ENCODE measurements at regions not wholly inside any gene's neighbourhood (a gene's known extent, or its start where the extent isn't known, plus 50 kb on each side); places are given as distances from the start of the nearest gene placed in this dataset.
"Not testable (repeated sequence)": the region's sequence is repeated elsewhere in the genome, so short reads cannot be mapped to it uniquely, and the experiment has no call there.

DNA sequence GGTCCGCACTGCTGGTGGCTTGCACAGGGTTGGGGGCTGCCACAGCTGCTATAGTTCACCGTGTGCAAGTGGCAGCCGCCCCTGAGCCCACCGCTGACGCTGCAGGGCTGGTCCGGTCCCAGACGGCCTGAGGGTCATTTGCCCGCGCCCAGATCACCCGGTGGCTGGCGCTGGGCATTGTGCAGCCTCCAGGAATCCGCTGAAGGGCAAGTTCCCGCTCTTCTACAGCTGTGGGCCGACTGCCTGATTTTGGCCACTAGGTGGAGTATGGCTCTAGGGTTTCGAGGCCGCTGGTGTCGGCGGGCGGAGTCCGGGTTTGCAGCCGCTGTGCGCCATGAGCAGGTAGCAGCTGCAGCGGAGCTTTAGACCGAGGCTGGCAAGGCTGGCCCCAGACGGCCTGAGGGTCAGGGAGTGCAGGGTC is 581.8 kb downstream of the TUBA3C start:
- H3K27ac Mint-ChIP-seq; H3K4me1 Mint-ChIP-seq; H3K4me3 Mint-ChIP-seq; H3K36me3 Mint-ChIP-seq (ENCODE audit: low read depth); H3K27me3 Mint-ChIP-seq (ENCODE audit: low read depth): not testable (repeated sequence)
- H3K9me3 Mint-ChIP-seq: peaks cover 12% of the 10 kb centered on the region

DNA sequence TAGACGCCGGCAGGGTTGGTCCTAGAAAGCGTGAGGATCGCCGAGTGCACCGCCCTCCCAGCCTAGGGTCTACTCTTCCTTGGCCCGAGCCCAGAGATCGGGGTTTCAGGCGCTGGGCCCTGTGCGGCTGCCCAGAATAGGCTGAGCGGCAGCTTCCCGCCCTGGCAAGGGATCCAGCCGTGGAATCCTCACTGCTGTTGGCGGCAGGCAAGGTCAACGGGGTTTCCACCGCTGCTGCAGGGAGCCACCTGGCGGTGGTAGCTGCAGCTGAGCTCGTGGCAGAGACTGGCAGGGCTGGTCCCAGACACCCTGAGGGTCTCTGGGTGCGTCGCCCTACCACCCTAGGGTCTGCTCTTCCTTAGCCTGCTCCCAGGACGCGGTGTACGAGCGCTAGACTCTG is 583.1 kb downstream of the TUBA3C start:
- not testable (repeated sequence) for H3K36me3 Mint-ChIP-seq (ENCODE audit: low read depth); H3K27ac Mint-ChIP-seq; H3K27me3 Mint-ChIP-seq (ENCODE audit: low read depth); H3K4me1 Mint-ChIP-seq; H3K4me3 Mint-ChIP-seq
- H3K9me3 Mint-ChIP-seq: peaks cover 20% of the 10 kb centered on the region

DNA sequence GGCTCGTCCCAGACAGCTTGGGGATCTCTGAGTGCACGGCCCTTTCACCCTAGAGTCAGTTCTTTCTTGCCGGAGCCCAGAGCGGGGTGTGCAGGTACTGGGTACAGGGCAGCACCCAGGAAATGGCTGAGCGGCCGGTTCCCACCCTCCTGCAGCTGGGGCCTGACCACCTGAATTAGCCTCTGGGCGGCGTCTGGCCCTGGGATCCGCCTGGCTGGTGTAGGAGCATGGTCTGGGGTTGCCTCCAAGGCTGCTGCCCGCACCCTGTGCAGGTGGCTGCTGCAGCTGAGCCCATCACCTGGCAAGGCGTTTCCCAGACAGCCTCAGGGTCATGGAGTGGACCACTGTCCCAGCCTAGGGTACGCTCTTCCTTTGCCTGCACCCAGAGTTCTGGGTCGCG is 583.7 kb downstream of the TUBA3C start:
- H3K9me3 Mint-ChIP-seq: peaks cover 20% of the 10 kb centered on the region
- not testable (repeated sequence) for H3K27ac Mint-ChIP-seq; H3K36me3 Mint-ChIP-seq (ENCODE audit: low read depth); H3K27me3 Mint-ChIP-seq (ENCODE audit: low read depth); H3K4me3 Mint-ChIP-seq; H3K4me1 Mint-ChIP-seq

DNA sequence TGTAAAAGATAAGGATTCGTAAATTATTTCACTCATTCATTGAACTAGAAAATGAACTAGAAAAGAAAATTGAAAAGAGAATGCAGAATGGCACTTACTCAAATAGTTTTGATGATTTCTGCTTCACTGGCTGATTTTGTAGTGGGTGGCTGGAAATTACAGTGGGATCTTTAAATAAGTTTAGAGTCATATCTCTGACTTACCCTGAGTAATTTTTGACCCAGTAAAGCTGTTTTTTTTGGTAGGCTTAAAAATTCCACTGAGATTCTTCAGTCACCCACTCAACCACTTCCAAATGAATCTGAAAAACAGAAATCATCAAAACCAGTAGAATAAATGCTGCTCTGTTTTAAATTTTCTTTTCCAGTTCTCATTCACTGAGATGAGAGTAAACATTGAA is 604.5 kb downstream of the TUBA3C start:
- H3K4me1 Mint-ChIP-seq; H3K9me3 Mint-ChIP-seq; H3K27ac Mint-ChIP-seq; H3K4me3 Mint-ChIP-seq; H3K27me3 Mint-ChIP-seq (ENCODE audit: low read depth); H3K36me3 Mint-ChIP-seq (ENCODE audit: low read depth): not testable (repeated sequence)

DNA sequence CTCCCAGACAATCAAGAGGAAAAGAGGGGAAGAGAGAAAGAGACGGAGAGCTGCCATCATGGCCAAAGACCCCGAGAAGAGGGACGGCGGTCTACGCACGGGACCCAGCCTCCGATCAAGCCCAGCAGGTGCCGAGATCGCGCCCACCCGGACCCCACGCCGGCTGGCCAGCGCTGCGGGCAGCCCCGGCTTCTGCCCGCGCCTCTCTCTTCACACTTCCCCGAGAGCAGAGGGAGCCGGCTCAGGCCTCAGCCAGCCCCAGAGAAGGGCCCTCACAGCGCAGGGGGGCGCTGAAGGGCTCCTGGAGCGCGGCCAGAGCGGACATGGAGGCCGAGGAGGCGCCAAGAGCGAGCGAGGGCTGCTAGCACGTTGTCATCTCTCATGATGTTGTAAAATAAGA is 613.7 kb downstream of the TUBA3C start:
- H3K4me1 Mint-ChIP-seq; H3K27me3 Mint-ChIP-seq (ENCODE audit: low read depth); H3K9me3 Mint-ChIP-seq; H3K36me3 Mint-ChIP-seq (ENCODE audit: low read depth); H3K4me3 Mint-ChIP-seq; H3K27ac Mint-ChIP-seq: not testable (repeated sequence)
